ENCODE measurements at regions not wholly inside any gene's neighbourhood (a gene's known extent, or its start where the extent isn't known, plus 50 kb on each side); places are given as distances from the start of the nearest gene placed in this dataset.

- ChIA-PET CTCF (no interaction called here), POLR2A (no interaction called here)
- Histone ChIP-seq H3K36me3 (ENCODE audit: control insufficient read depth in 2 of 2, insufficient read depth in 1 of 2, low read length in 2 of 2) (no peaks in the 10 kb centered on the region), H3K27ac (ENCODE audit: extremely low read depth, low read depth, low read length) (no peak overlapping the region), H3K9me3 (ENCODE audit: control insufficient read depth, insufficient read depth, low read depth, low read length) (no peaks in the 10 kb centered on the region), H3K4me3 (ENCODE audit: low read depth, low read length) (no peak overlapping the region), H3K4me1 (ENCODE audit: control insufficient read depth, insufficient read depth, low read length) (peaks cover 5% of the 10 kb centered on the region; the same call in 1 of the 2 replicates)
- TF ChIP-seq ZSCAN5A (tag by site-specific recombination; IDR thresholded peaks at IDR 0.05) (no peak), MEIS1 (CRISPR knock-in tag; IDR thresholded peaks at IDR 0.05; ENCODE audit: borderline replicate concordance) (no peak), ZNF610 (tag by site-specific recombination; IDR thresholded peaks at IDR 0.05; ENCODE audit: borderline replicate concordance) (no peak), ZBTB17 (tag by site-specific recombination; IDR thresholded peaks at IDR 0.05) (no peak), ZNF433 (tag by site-specific recombination; IDR thresholded peaks at IDR 0.05; ENCODE audit: low read depth) (no peak), BCL11B (tag by site-specific recombination; IDR thresholded peaks at IDR 0.05; ENCODE audit: low read depth) (no peak), RBAK (tag by site-specific recombination; IDR thresholded peaks at IDR 0.05) (no peak), ZNF354C (tag by site-specific recombination; IDR thresholded peaks at IDR 0.05; ENCODE audit: borderline replicate concordance, low read depth) (no peak), PRDM4 (tag by site-specific recombination; IDR thresholded peaks at IDR 0.05) (no peak), ZNF76 (tag by site-specific recombination; IDR thresholded peaks at IDR 0.05; ENCODE audit: borderline replicate concordance, low read depth) (no peak), ZNF488 (tag by site-specific recombination; IDR thresholded peaks at IDR 0.05) (no peak)
- TF ChIP-seq, protein P1, sequence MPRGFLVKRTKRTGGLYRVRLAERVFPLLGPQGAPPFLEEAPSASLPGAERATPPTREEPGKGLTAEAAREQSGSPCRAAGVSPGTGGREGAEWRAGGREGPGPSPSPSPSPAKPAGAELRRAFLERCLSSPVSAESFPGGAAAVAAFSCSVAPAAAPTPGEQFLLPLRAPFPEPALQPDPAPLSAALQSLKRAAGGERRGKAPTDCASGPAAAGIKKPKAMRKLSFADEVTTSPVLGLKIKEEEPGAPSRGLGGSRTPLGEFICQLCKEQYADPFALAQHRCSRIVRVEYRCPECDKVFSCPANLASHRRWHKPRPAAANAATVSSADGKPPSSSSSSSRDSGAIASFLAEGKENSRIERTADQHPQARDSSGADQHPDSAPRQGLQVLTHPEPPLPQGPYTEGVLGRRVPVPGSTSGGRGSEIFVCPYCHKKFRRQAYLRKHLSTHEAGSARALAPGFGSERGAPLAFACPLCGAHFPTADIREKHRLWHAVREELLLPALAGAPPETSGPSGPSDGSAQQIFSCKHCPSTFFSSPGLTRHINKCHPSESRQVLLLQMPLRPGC (tag by site-specific recombination; IDR thresholded peaks at IDR 0.05) = no peak
Observed at GRCh38 chr13:50247223-50247622, 232.0 kb downstream of the KCNRG start.

DNA sequence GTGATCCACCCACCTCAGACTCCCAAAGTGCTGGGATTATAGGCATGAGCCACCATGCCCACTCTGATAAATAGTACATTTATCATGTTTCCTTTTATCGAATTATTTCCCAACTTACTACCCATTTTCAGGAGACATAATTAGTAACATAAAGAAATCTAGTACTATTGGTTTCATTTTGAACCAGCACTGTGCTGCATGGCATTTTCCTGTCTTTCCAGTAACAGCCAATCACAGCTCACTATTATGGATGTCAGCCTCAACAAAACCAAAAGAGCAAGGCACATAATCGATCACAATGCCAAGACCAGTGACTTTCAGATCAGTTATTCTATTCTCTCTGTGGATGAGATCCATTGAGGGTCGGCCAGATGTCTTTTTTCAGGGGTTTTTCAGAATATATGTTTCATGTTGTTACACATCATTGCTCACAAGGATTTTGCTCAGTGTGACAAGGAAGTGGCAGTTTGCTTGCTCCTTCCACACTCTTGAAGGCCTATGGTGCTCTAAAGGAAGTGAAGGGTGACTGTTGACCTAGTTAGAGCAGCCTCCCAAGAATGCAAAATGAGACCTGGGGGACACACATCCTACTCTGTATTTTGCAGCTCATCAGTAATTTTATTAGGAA lies 233.4 kb downstream of the KCNRG start:
- peaks cover 5% of the 10 kb centered on the region; the same call in 1 of the 2 replicates for H3K4me1 ChIP-seq (ENCODE audit: control insufficient read depth, insufficient read depth, low read length)
- H3K36me3 ChIP-seq (ENCODE audit: control insufficient read depth in 2 of 2, insufficient read depth in 1 of 2, low read length in 2 of 2) = no peaks in the 10 kb centered on the region
- no peaks in the 10 kb centered on the region for H3K9me3 ChIP-seq (ENCODE audit: control insufficient read depth, insufficient read depth, low read depth, low read length)
- no peak for TF ChIP-seq ZNF514 (tag by site-specific recombination; IDR thresholded peaks at IDR 0.05)
- TF ChIP-seq ZNF624 (tag by site-specific recombination; IDR thresholded peaks at IDR 0.05) = no peak
- TF ChIP-seq, protein P2, sequence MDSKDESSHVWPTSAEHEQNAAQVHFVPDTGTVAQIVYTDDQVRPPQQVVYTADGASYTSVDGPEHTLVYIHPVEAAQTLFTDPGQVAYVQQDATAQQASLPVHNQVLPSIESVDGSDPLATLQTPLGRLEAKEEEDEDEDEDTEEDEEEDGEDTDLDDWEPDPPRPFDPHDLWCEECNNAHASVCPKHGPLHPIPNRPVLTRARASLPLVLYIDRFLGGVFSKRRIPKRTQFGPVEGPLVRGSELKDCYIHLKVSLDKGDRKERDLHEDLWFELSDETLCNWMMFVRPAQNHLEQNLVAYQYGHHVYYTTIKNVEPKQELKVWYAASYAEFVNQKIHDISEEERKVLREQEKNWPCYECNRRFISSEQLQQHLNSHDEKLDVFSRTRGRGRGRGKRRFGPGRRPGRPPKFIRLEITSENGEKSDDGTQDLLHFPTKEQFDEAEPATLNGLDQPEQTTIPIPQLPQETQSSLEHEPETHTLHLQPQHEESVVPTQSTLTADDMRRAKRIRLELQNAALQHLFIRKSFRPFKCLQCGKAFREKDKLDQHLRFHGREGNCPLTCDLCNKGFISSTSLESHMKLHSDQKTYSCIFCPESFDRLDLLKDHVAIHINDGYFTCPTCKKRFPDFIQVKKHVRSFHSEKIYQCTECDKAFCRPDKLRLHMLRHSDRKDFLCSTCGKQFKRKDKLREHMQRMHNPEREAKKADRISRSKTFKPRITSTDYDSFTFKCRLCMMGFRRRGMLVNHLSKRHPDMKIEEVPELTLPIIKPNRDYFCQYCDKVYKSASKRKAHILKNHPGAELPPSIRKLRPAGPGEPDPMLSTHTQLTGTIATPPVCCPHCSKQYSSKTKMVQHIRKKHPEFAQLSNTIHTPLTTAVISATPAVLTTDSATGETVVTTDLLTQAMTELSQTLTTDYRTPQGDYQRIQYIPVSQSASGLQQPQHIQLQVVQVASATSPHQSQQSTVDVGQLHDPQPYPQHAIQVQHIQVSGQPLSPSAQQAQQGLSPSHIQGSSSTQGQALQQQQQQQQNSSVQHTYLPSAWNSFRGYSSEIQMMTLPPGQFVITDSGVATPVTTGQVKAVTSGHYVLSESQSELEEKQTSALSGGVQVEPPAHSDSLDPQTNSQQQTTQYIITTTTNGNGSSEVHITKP (tag by site-specific recombination; IDR thresholded peaks at IDR 0.05) = no peak
- no peak for TF ChIP-seq ZNF366 (tag by site-specific recombination; conservative IDR thresholded peaks at IDR 0.05)
- no peak for TF ChIP-seq ZNF488 (tag by site-specific recombination; IDR thresholded peaks at IDR 0.05)
- TF ChIP-seq ZNF76 (tag by site-specific recombination; IDR thresholded peaks at IDR 0.05; ENCODE audit: borderline replicate concordance, low read depth) = no peak
- TF ChIP-seq ZNF138 (tag by site-specific recombination; IDR thresholded peaks at IDR 0.05; ENCODE audit: borderline replicate concordance) = no peak
- TF ChIP-seq ZNF530 (tag by site-specific recombination; IDR thresholded peaks at IDR 0.05; ENCODE audit: low read depth) = no peak
- no peak for TF ChIP-seq ZFP41 (tag by site-specific recombination; IDR thresholded peaks at IDR 0.05; ENCODE audit: borderline replicate concordance)
- no peak for TF ChIP-seq ZNF626 (tag by site-specific recombination; IDR thresholded peaks at IDR 0.05)
- no peak overlapping the region for H3K4me3 ChIP-seq (ENCODE audit: low read depth, low read length)
- ChIA-PET POLR2A (no interaction called here), CTCF (interaction anchor here (0.6 kb wide), 1 partner anchor 71 kb away, joined by 3 read pairs; no protein-coding TSS in a partner anchor)
- H3K27ac ChIP-seq (ENCODE audit: extremely low read depth, low read depth, low read length) = no peak overlapping the region

All from HEK293 (cell line).